ENCODE measurements at regions not wholly inside any gene's neighbourhood (a gene's known extent, or its start where the extent isn't known, plus 50 kb on each side); places are given as distances from the start of the nearest gene placed in this dataset.

- no peak for TF ChIP-seq USF1 (IDR thresholded peaks at IDR 0.05; ENCODE audit: borderline replicate concordance, low read depth)
- no peak for TF ChIP-seq POLR2AphosphoS5 (IDR thresholded peaks at IDR 0.05; ENCODE audit: low read depth, low read length)
- TF ChIP-seq CTCF (IDR thresholded peaks at IDR 0.05) = no peak
These were observed 175.7 kb upstream of the DDHD1 start (continued) for GRCh38 chr14:53328841-53329240.

GRCh38 chr14:53327716-53328115 lies 174.6 kb upstream of the DDHD1 start:
- Histone ChIP-seq H3K4me1 (ENCODE audit: control insufficient read depth in 1 of 2, insufficient read depth in 2 of 2, low read depth in 1 of 2, low read length in 1 of 2) (no peaks in the 10 kb centered on the region), H2AFZ (ENCODE audit: low read depth) (no peak overlapping the region), H3K79me2 (ENCODE audit: insufficient read depth) (no peaks in the 10 kb centered on the region), H3K27me3 (ENCODE audit: insufficient read depth) (no peaks in the 10 kb centered on the region; the same call in 1 of the 2 replicates), H3K36me3 (replicated peaks in 1 of 2; ENCODE audit: control insufficient read depth in 1 of 2, insufficient read depth in 2 of 2, low read length in 1 of 2) (no peaks in the 10 kb centered on the region), H3K9me3 (no peaks in the 10 kb centered on the region), H3K9ac (no peak overlapping the region), H3F3A (replicated peaks; ENCODE audit: insufficient read depth) (no peaks in the 10 kb centered on the region), H3K4me2 (no peak overlapping the region), H3K4me3 (ENCODE audit: low read depth in 2 of 2, low read length in 1 of 2) (no peak overlapping the region), H4K20me1 (ENCODE audit: insufficient read depth) (no peaks in the 10 kb centered on the region), H3K9me2 (no peaks in the 10 kb centered on the region), H3K27ac (ENCODE audit: low read depth in 2 of 2, low read length in 1 of 2) (no peak overlapping the region)
- POLR2A ChIA-PET = no interaction called here
- 77% methylated on average over 1 of the region's 1 CpG for WGBS (ENCODE audit: low lambda C conversion rate)
- TF ChIP-seq RXRA (IDR thresholded peaks at IDR 0.05; ENCODE audit: borderline replicate concordance, low read depth) (no peak), FOXM1 (IDR thresholded peaks at IDR 0.05; ENCODE audit: low read depth) (no peak), MEF2A (IDR thresholded peaks at IDR 0.05; ENCODE audit: borderline replicate concordance, low read depth) (no peak), NFIC (IDR thresholded peaks at IDR 0.05; ENCODE audit: borderline replicate concordance) (no peak), GABPA (IDR thresholded peaks at IDR 0.05; ENCODE audit: low read depth) (no peak), RAD21 (IDR thresholded peaks at IDR 0.05; ENCODE audit: low read length) (no peak), EP300 (IDR thresholded peaks at IDR 0.05; ENCODE audit: borderline replicate concordance in 1 of 2, low read depth in 1 of 2, low read length in 1 of 2) (no peak), MAX (IDR thresholded peaks at IDR 0.05; ENCODE audit: low read depth) (no peak)
- no peak for DNase-seq
- CTCF ChIA-PET = interaction anchor here (1.1 to 2.2 kb wide), 2 partner anchors 21 to 32 kb away, joined by 3 to 8 read pairs; no protein-coding TSS in a partner anchor

- POLR2A ChIA-PET = no interaction called here
- H3K4me3 ChIP-seq (ENCODE audit: low read depth in 2 of 2, low read length in 1 of 2) = no peak overlapping the region
These were observed 172.2 kb upstream of the DDHD1 start for GRCh38 chr14:53325176-53325806.

More at GRCh38 chr14:53325176-53325806, 172.2 kb upstream of the DDHD1 start:
- peak; percentile 7 for DNase-seq
- no peaks in the 10 kb centered on the region for H3K79me2 ChIP-seq (ENCODE audit: insufficient read depth)
- H3K9me3 ChIP-seq = no peaks in the 10 kb centered on the region
- H3K4me1 ChIP-seq (ENCODE audit: control insufficient read depth in 1 of 2, insufficient read depth in 2 of 2, low read depth in 1 of 2, low read length in 1 of 2) = no peaks in the 10 kb centered on the region
- H3K27me3 ChIP-seq (ENCODE audit: insufficient read depth) = no peaks in the 10 kb centered on the region; the same call in 1 of the 2 replicates
- CTCF ChIA-PET = interaction anchor here (0.7 to 2.2 kb wide), 11 partner anchors 9 to 242 kb away, joined by 3 to 20 read pairs (median 4); no protein-coding TSS in a partner anchor
- no peaks in the 10 kb centered on the region for H3K9me2 ChIP-seq
- no peak overlapping the region for H3K27ac ChIP-seq (ENCODE audit: low read depth in 2 of 2, low read length in 1 of 2)
- no peak overlapping the region for H2AFZ ChIP-seq (ENCODE audit: low read depth)
- H3F3A ChIP-seq (replicated peaks; ENCODE audit: insufficient read depth) = no peaks in the 10 kb centered on the region
- H3K4me2 ChIP-seq = no peak overlapping the region
- TF ChIP-seq CTCF (IDR thresholded peaks at IDR 0.05) = peak; percentile 29; the same call in 1 of the 2 replicates
- peak; percentile 51 for TF ChIP-seq RAD21 (IDR thresholded peaks at IDR 0.05; ENCODE audit: low read length)
- no peak for TF ChIP-seq POLR2AphosphoS5 (IDR thresholded peaks at IDR 0.05; ENCODE audit: low read depth, low read length)
- H3K9ac ChIP-seq = no peak overlapping the region
- H4K20me1 ChIP-seq (ENCODE audit: insufficient read depth) = no peaks in the 10 kb centered on the region
- H3K36me3 ChIP-seq (replicated peaks in 1 of 2; ENCODE audit: control insufficient read depth in 1 of 2, insufficient read depth in 2 of 2, low read length in 1 of 2) = no peaks in the 10 kb centered on the region
